ENCODE measurements at regions not wholly inside any gene's neighbourhood (a gene's known extent, or its start where the extent isn't known, plus 50 kb on each side); places are given as distances from the start of the nearest gene placed in this dataset.

- Histone ChIP-seq H3K27ac (ENCODE audit: control insufficient read depth, insufficient read depth, low read length) (no peak overlapping the region), H3K9ac (ENCODE audit: control insufficient read depth, extremely low read depth, insufficient read depth, low read length) (no peak overlapping the region), H2AFZ (ENCODE audit: control insufficient read depth, low read length) (no peak overlapping the region), H3K27me3 (ENCODE audit: control insufficient read depth, extremely low read depth, insufficient read depth, low read length) (no peaks in the 10 kb centered on the region), H4K20me1 (ENCODE audit: control insufficient read depth, extremely low read depth, insufficient read depth, low read length) (no peaks in the 10 kb centered on the region), H3K4me2 (ENCODE audit: control insufficient read depth, extremely low read depth, insufficient read depth, low read depth, low read length) (no peak overlapping the region), H3K9me3 (ENCODE audit: control insufficient read depth, low read depth, low read length) (no peaks in the 10 kb centered on the region), H3K9me1 (ENCODE audit: control insufficient read depth, extremely low read depth, insufficient read depth, low read length) (no peaks in the 10 kb centered on the region), H3K4me1 (ENCODE audit: control insufficient read depth, extremely low read depth, insufficient read depth, low read length) (no peaks in the 10 kb centered on the region), H3K4me3 (ENCODE audit: control insufficient read depth in 2 of 3, extremely low read depth in 1 of 3, insufficient read depth in 2 of 3, low read depth in 1 of 3, low read length in 3 of 3) (no peak overlapping the region), H3K36me3 (ENCODE audit: control insufficient read depth in 2 of 2, extremely low read depth in 1 of 2, insufficient read depth in 2 of 2, low read length in 2 of 2) (no peaks in the 10 kb centered on the region), H3K79me2 (ENCODE audit: control insufficient read depth, insufficient read depth, low read length) (no peaks in the 10 kb centered on the region)
- DNase-seq (ENCODE audit: low read depth, low spot score) = no peak
- dilution Hi-C loops (cut with MboI; ENCODE audit: extremely low pct_ligation_motif_present, low sequenced_read_pairs) = no loop called here
- no peak for FAIRE-seq
- no peak for TF ChIP-seq CTCF (optimal IDR thresholded peaks at IDR 0.05 in 1 of 3, IDR thresholded peaks at IDR 0.05 in 1 of 3, conservative IDR thresholded peaks at IDR 0.05 in 1 of 3; ENCODE audit: extremely low read depth in 1 of 3, insufficient read depth in 2 of 3, low read length in 3 of 3)
- no peak for TF ChIP-seq EZH2 (IDR thresholded peaks at IDR 0.05; ENCODE audit: low read length)
Observed at GRCh38 chr4:149175549-149175948, 640.1 kb downstream of the IQCM start.

- H3K27ac ChIP-seq (ENCODE audit: control insufficient read depth, insufficient read depth, low read length) = no peak overlapping the region
- FAIRE-seq (no peak), DNase-seq (ENCODE audit: low read depth, low spot score) (no peak)
- H3K27me3 ChIP-seq (ENCODE audit: control insufficient read depth, extremely low read depth, insufficient read depth, low read length) = no peaks in the 10 kb centered on the region
- dilution Hi-C loops (cut with MboI; ENCODE audit: extremely low pct_ligation_motif_present, low sequenced_read_pairs) = no loop called here
- H3K9me1 ChIP-seq (ENCODE audit: control insufficient read depth, extremely low read depth, insufficient read depth, low read length) = no peaks in the 10 kb centered on the region
- H3K79me2 ChIP-seq (ENCODE audit: control insufficient read depth, insufficient read depth, low read length) = no peaks in the 10 kb centered on the region
- no peak overlapping the region for H2AFZ ChIP-seq (ENCODE audit: control insufficient read depth, low read length)
- H3K9me3 ChIP-seq (ENCODE audit: control insufficient read depth, low read depth, low read length) = no peaks in the 10 kb centered on the region
- no peak overlapping the region for H3K4me3 ChIP-seq (ENCODE audit: control insufficient read depth in 2 of 3, extremely low read depth in 1 of 3, insufficient read depth in 2 of 3, low read depth in 1 of 3, low read length in 3 of 3)
- H3K9ac ChIP-seq (ENCODE audit: control insufficient read depth, extremely low read depth, insufficient read depth, low read length) = no peak overlapping the region
- H3K4me1 ChIP-seq (ENCODE audit: control insufficient read depth, extremely low read depth, insufficient read depth, low read length) = no peaks in the 10 kb centered on the region
- no peaks in the 10 kb centered on the region for H3K36me3 ChIP-seq (ENCODE audit: control insufficient read depth in 2 of 2, extremely low read depth in 1 of 2, insufficient read depth in 2 of 2, low read length in 2 of 2)
- no peaks in the 10 kb centered on the region for H4K20me1 ChIP-seq (ENCODE audit: control insufficient read depth, extremely low read depth, insufficient read depth, low read length)
- no peak overlapping the region for H3K4me2 ChIP-seq (ENCODE audit: control insufficient read depth, extremely low read depth, insufficient read depth, low read depth, low read length)
- no peak for TF ChIP-seq CTCF (optimal IDR thresholded peaks at IDR 0.05 in 1 of 3, IDR thresholded peaks at IDR 0.05 in 1 of 3, conservative IDR thresholded peaks at IDR 0.05 in 1 of 3; ENCODE audit: extremely low read depth in 1 of 3, insufficient read depth in 2 of 3, low read length in 3 of 3)
- no peak for TF ChIP-seq EZH2 (IDR thresholded peaks at IDR 0.05; ENCODE audit: low read length)
Observed at GRCh38 chr4:149173241-149174013, 642.2 kb downstream of the IQCM start.
